ENCODE measurements at regions not wholly inside any gene's neighbourhood (a gene's known extent, or its start where the extent isn't known, plus 50 kb on each side); places are given as distances from the start of the nearest gene placed in this dataset.

DNA sequence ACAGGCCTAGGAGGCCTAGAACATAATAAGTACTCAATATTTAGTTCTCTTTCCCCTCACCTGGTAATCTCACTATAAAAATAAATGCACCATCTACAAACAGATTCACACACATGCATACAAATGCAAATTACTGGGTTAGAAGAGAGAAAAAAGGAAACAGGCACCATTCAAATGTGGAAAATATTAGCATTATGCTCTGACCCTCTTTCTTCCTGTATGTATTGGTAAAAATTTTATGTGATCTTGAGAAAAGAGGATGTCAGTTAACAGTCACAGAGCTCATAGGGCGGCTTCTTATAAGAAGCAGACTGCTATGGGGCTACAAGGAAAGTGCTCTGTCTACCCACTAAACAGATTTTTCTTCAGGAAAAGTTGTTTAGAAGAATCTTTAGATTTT lies 565.4 kb downstream of the LMO4 start:
- DNase-seq, result no peak

DNA sequence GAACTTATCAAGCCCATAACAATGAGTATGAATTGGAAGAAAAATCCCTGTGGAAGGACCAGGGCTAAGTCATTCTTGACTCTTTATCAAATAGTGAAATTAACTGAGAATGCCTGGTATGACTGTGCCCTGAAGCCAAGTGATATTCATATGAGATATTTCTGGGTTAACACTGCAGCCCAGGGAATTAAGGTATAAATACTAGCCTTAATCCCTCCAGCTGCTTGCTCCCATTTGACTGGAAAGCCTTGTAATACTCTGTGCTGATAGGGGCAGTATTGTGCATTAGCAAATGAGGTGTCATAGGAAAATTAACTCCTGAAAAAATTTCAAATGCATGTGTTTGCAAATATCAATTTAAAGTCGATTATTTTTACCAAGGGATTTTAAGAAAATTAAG lies 568.8 kb downstream of the LMO4 start:
- no peak for DNase-seq

DNA sequence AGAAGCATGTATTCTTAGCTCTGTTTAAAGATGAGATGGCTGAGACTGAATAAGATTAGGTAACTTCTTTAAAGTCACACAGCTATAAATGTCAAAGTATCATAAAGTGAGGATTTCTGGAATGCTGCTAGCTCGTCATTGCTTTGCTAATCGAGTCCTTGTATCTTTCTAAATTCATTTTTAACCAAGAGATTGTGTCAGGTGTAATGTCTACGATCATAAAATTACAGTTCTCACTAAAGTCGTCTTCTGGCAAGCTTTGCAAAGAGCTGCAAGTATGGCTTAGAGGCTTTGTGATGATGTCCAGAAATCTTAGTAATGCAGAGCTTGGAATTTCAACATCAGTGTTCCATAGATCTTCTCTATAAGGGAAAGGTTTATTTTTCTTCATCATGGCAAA lies 569.8 kb downstream of the LMO4 start:
- DNase-seq, result no peak

DNA sequence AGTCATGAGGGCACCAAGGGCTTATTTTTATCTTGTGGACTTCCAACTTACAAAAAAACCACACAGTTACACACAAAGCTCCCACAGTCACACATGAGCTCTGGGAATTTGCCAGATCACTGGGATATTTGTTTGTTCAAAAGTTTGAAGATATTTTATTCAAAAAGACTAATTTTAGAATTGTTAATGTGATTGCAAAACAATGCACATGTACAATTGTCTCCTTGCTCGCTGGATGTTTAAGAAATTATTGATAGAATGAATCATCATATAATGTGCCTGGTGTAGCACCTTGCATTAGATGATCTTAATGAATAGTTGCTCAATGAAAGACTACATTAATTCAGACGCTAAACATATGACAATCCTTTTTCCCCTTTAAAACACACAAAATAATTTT lies 570.3 kb downstream of the LMO4 start:
- DNase-seq, result no peak

DNA sequence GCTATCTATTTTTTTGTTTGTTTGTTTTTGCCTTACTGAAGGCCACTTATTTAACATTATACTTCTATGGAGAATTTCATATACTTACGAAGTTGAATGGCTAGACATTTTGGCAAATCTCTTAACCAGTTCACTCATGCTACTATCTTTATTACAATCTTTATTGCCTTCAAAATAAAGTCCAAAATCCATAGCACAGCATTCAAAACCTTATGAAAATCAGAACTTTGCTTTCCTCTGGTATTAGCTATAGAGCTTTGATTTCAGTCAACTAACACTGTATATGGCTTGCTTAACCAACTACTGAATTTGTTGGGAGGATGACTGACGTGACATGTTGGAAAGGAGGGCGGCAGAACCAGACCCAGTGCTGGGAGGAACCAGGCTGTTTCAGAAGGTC lies 571.1 kb downstream of the LMO4 start:
- no peak for DNase-seq

DNA sequence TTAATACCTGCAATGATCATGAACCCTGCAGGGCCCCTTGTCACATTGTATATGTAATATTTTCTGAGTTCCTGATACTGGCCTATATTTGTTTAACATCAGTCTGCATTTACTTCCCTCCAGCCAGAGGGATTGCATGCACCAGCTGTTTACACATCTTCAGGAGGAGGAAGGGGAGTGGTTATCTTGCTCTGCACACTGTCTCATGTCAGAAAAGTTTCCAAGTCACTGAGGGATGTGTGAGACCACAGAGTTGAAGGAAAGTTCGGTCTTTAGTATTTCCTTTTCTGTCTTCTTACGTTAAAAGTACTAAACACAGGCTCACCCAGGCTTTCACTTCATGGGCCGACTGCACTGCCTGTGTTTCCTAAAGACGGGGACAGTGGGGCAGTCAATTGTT lies 574.1 kb downstream of the LMO4 start:
- DNase-seq, result no peak

DNA sequence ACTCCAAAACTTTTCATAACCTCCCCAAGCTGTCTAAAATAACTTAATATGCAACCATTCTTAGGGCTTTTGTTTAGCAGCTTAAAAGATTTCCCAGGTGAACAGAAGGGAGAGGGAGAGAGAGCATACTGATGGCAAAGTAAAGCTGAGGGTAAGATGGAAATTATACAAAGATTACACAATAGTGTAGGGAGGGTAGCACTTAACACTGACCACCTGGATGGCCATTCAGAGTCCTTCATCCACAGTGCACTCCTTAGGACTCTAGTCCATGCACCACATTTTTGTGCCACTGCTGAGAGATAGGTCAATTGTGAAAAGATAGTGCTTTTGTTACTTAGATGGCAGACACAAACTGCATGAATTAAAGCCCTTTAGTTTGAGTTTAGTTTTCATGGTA lies 574.6 kb downstream of the LMO4 start:
- no peak for DNase-seq

DNA sequence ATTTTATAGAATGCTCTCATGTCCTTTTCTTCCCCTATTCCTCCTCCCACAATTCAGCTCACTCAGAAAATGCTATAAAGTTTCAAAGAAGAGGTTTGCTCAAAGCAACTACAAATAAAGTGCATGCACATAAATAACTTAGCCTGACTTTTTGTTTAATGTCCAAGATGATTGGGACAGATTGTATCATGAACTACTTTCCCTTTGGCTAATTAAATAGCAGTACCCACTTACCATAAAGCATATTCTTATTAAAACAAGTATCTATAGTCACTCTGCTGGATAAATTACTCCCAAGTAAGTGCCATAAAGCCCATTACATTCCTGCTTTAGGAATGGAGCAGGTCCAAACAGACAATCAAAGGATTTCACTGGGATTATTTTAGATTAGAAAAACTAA lies 576.0 kb downstream of the LMO4 start:
- no peak for DNase-seq

DNA sequence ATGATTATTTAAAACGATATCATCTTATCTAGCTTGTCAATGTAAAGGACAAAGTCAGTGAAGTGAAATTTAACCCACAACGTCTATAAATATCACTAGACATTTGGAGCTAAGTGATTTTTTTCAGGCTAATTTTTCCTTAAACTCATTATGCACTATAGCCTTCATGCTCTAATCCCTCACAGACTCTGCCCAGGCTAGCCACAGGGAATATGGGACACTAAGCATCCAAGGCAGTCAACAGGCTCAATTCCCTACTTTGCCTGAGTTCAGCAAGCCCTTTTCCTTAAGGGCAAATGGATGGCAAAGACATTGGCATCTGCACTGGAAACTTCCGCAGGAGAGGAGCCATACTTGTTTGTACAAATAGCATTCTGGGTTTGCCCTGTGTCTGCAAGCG lies 577.0 kb downstream of the LMO4 start:
- DNase-seq, result no peak

DNA sequence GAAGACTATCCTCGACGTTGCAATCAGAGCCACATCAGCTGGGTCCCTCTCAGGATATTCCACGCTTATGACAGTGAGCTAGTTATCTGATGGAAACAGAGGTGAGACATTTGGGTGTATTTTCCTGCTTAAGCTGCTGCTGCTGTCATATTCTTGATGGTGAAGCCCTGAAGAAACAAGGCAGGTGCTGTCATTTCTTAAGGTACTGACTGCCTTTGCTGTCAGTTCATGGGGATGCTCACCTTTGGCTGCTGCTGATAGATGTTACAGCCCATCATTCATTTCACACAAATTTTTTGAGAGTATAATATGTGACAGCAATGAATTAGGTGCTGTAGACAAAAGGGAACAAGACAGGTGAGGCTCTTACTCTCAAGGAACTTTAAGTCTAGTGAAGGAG lies 577.4 kb downstream of the LMO4 start:
- DNase-seq, result no peak

DNA sequence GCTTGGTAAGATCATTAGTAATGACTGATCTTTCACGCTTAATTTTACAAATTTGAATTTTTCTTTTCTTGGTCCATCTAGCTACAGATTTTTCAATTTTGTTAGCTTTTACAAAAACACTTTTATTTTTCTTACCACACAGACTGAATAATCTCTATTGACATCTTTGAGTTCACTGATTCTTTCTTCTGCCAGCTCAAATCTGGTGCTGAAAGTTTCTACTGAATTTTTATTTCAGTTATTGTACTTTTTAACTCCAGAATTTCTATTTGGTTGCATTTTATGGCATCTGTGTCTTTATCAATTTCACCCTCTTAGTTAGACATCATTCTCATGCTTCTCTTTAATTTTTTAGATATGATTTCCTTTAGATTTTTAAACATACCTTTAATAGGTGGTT lies 584.7 kb downstream of the LMO4 start:
- DNase-seq, result no peak

DNA sequence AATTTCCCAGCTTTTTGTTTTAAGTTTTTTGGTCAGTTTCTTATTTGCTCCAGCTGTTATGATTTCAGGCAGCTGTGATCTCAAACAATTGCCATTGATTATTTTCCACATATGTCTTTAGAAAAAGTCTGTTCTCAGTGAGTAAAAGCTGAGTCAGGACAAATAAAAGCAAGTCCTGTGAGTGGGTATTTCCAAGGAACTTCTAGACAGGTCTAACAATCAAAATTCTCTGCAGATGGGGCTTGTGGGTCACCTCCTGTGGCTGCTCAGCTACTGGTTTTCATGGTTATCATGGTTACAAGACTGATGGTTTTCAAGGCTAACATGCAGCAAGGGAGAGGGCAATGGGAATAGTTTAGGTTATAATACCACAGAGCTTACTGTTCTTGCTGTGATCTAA lies 585.7 kb downstream of the LMO4 start:
- no peak for DNase-seq

DNA sequence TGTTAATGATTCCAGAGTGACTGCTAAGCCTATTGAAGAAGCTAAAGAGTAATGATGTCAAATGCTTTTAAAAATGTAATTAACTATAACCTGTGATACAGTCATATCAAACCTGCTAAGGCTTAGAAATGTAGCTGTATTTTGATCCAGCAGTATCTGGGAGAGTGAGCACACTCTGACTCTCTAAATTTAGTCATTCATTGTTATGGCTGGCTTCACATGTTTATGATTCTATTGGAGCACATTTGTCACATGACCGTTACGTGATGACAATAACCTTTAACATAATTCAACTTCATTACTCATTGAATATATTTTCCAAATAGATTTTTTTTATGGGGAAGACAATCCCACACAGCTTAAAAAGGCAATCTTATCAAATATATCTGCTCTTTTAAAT lies 587.1 kb downstream of the LMO4 start:
- no peak for DNase-seq

DNA sequence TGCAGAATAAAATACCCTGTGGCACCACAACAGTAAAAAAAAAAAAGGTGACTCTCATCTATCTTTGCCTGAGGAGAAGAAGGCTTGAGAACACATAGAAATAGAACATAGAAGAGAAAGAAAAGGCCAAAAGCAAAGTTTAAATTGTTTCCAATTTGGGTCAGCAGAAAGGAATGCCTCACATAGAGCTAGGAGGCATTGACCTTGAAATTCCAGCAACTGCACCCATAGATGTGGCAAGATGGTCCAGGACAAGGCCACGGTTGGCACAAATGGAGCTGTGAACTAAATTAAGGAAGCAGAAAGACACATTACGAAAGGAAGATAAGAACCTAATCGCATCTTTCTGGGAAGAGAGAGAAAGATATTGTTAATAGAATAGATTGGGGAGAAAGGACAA lies 588.3 kb downstream of the LMO4 start:
- no peak for DNase-seq

DNA sequence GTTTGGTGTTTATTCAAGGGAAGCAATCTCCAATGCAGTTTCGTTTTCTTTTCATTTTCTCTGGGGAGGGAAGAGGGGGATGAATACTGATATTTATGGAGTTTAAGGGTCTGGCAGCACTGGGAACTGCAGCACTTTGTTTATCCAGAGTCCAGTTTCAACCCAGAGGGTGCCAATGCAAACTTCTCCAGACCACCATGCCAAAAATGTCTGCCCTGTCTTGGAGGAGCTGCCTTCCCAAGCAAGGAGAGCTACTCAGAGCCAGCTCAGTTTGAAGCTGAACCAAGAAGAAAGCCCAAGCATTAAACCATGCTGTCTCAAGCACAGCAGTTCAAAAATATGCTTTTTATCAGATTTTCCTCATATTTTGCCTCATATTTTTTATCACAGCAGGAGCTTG lies 589.7 kb downstream of the LMO4 start:
- DNase-seq, result no peak

DNA sequence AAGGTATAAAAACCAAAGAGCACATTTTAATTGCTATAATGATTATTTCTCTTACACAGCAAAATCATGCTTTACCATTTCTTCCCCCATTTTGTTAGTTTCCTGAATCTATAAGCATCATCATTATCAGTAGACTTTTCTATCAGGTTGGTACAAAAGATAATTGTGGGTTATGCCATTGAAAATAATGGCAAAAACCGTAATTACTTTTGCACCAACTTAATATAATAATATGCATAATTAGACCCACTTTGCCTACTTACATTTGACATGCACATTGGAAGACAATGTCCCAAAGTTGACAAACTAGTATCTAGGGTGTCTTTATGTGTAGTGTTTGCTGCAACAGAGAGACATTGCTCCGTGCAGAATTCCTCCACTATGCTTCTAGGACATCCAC lies 594.2 kb downstream of the LMO4 start:
- no peak for DNase-seq

DNA sequence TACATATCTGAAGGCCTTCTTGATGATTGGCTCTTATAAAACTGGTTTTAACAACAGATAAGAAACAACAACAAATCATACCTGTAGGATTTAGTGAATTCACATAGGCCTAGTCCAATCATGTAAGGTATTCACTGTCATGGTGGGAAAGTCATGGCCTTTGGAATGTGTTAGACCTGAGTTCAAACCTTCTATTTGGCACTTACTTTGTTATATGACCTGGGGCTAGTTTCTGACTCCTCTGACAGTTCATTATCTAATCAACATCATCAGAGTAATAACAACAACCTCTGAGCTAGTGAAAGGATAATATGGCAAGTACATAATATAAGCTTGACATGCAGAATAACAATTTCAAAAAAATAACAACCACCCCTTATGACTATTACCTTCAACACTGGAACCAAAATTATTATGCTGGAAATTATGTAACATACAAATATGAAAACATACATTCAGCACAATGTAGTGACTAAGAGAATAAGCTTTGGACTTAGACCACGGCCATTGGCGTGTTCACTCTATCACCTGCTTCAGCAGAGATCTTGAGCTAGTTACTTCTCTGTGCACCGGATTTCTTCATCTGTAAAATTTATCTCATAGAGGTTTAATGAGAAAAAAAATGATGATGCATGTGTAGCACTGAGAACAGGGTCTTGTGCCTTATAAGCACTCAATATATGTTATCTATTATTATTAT lies 597.6 kb downstream of the LMO4 start:
- DNase-seq, result no peak

DNA sequence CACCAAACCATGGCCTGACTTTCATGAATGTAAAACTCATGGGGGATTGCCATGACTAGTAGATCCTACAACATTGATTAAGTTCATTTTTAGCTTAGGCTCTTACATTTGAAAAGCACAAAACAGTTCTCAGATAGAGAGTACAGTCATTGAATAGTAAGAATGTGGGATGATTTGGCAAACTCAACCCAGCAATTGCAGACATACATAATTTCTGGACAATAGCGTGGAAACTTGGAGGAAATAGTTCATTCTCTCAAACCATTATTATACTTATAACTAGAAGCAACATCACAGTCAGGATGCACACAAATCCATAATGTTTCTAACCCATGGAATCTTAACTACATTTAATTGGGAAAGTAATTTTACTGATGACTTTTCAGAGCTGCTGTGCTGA lies 598.2 kb downstream of the LMO4 start:
- no peak for DNase-seq

DNA sequence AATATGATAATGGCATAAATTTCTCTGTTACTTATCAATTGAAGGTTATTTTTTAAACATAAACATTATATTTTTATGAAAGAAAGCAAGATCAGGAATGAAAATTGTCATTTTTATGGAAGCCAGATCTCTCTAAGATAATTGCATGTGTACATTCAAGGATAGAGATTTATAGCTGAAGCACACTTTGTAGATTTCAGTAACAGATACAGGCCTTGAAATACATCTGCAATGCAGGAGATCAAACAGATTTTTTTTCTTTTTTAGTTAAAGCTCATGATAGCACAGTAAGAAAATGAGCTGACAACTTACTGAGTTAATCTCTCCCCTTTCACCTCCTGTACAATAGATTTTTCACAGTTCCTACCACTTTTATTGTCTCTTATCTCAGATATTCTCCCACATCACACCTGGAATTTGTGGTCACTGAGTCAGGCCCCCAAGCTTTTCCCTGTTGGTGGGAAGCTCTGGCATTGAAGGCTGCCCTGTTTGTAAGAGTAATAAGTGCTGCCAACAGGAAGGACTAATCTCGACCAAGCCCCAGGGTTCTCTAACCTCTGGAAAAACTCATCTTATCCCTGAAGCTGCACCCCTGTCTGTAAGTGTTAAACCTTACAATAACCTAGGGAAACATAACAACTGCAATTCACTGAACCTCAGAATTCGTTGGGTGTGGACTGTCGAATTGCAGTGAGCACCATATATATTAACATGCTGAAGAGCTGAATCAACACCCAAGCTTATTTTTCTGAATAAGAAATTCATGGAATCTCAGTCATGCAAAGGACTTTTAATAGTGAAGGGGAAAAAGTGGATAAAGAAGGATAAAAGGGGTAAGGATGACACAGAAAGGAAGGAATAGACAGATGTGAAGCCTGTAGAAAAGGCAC lies 599.0 kb downstream of the LMO4 start:
- no peak for DNase-seq

DNA sequence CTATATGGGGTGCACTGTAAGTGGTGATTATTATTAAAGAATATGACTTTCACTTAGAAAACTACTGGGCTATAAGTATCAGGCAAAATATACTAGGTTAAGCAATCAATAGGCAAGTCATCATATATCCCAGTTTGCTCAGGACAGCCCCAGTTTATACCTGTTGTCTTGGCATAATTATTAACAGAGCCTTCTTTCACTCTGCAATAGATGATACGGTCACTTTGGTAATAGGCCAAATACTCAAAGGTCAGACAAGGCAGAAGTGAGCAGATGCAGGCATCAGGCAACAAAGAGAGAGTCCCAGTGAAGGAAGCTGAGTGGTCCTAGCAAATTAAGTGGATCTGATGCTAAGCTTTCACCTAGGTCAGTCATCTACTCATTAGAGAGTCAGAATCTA lies 599.9 kb downstream of the LMO4 start:
- no peak for DNase-seq

DNA sequence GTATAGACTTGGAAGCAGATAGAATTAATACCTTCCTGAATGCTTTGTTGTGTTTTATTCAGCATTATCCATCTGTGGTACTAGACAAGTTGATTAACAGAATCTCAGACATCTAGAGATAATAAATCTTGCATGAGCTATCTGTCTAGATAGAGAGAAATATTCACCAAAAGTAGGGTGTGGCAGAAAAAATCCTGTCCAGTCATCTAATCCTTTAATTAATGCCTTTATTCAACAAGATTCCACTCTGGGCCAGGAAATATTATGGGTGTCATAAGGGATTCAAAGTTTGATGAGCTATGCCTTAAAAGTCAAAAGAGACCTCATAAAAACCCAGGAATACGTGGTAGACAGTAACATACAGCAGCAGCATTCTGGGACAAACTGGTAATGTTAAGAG lies 601.2 kb downstream of the LMO4 start:
- DNase-seq, result no peak

DNA sequence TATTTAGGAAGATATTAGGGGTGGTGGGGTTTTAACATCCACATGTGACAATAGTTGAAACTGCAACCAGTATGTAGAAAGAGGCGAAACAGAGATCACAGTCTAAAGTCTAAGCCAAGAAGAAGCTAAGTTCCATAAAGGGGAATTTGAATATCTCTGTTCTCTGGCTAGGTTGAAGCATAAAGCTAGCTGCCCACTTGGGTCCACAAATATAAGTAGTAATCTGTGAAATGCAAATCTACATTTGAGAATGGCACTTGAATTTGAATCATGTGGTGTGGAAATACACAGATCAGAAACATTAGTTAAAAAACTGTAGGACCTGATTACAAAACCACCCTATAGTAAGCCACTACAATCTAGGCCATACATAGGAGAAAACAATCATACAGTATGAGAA lies 602.1 kb downstream of the LMO4 start:
- DNase-seq, result no peak

DNA sequence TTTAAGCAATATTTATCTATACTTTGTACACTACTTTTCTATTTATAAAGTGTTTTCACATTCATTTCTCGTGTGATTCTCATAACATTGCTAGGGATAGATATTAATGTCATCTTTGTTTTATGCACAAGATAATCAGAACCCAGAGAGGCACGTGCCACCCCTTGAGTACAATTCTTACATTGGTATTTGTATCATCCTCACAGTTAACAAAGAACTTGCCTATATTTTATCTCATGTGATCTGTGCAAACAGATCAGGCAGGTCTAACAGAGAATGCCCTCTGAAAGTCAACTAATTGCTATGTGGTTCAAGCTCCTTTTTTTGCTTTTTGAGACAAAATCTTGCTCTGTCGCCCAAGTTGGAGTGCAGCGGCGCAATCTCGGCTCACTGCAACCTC lies 604.5 kb downstream of the LMO4 start:
- DNase-seq, result no peak

DNA sequence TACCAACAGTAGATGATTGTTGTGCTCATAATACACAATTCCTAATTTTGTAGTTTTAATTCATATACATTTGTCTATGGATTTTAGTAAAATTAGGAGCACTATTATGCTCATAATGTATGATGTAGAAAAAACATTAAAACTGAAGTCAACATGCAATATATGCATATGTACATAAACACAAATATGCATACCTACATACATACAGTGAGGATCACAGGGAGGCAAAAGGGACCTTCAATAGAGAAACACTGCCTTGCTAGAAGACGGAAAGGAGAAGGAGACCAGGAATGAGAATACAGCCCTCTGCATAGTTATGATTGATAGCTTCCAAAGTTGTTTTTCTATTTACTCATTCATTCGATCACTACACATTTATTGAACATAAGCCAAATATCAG lies 606.5 kb downstream of the LMO4 start:
- no peak for DNase-seq
